HCT116 (cell line): ENCODE measurements at regions not wholly inside any gene's neighbourhood (a gene's known extent, or its start where the extent isn't known, plus 50 kb on each side); places are given as distances from the start of the nearest gene placed in this dataset.

ENCODE experiments used
- ATAC-seq: fragments of 200-7000 bp; cut with Tn5 transposase; 2 replicates; pipeline ENCODE4 v1.9.1; 2020; ENCODE audit warnings: mild to moderate bottlenecking, moderate library complexity
- BruUV-seq: library from RNA; stranded (reverse); fragments of 400-500 nt; replicated peaks from 2 replicates; lab custom pipeline; 2021; lab: Mats Ljungman, UMichigan
- CTCF ChIA-PET: fragments of 300-600 bp; sonication (Branson Sonifier 250); formaldehyde crosslinking; loops from one replicate; lab custom pipeline; 2021; ENCODE audit warnings: antibody characterized with exemption; lab: Charles Lee
- POLR2A ChIA-PET: fragments of 300-600, 350-600 bp; sonication (Branson Sonifier 250); formaldehyde crosslinking; loops from one replicate; lab custom pipeline; 2021; ENCODE audit warnings: antibody characterized with exemption; lab: Charles Lee
- RAD21 ChIA-PET, 2 experiments: fragments of 300-600 bp; sonication (Branson Sonifier 250); formaldehyde crosslinking; loops; one replicate each; lab custom pipeline; 2023; ENCODE audit warnings: low total read pairs in 2 of 2; ENCODE audit not compliant: uncharacterized antibody in 2 of 2, unreplicated experiment in 2 of 2, low non-redundant PET in 1 of 2; lab: Charles Lee
- DNase-seq: peaks from one replicate; pipeline ENCODE4 v3.0.0-alpha.2; 2010; ENCODE audit warnings: low read depth, low spot score
- H2AFZ ChIP-seq: fragments of 200-600 bp; shearing (Covaris generic), sonication (generic); 2 replicates; pipeline ENCODE4 v1.6.1; 2017; ENCODE audit warnings: low read depth, mixed run types, mixed read lengths, antibody characterized with exemption, low read length; ENCODE audit not compliant: poor library complexity, severe bottlenecking
- H3K27ac ChIP-seq: 2 replicates; pipeline ENCODE4 v1.5.1; 2012; ENCODE audit warnings: low read depth, low read length
- H3K27me3 ChIP-seq: fragments of 200-600 bp; sonication (generic); 2 replicates; pipeline ENCODE4 v1.6.1; 2016; ENCODE audit warnings: mixed run types, low read length, mixed read lengths; ENCODE audit not compliant: insufficient read depth
- H3K36me3 ChIP-seq, 2 experiments: fragments of 200-500 bp in 1 of 2; fragments of 200-600 bp in 1 of 2; sonication (Bioruptor generic) in 1 of 2; sonication (generic) in 1 of 2; 2 replicates each; pipeline versions ENCODE4 v1.5.1 to v1.6.1; 2014 to 2016; ENCODE audit warnings: low read length in 2 of 2, inconsistent platforms in 1 of 2, mixed read lengths in 1 of 2, mixed run types in 1 of 2; ENCODE audit not compliant: insufficient read depth in 2 of 2, control insufficient read depth in 1 of 2
- H3K4me1 ChIP-seq, 2 experiments: fragments of 200-600 bp in 1 of 2; sonication (generic) in 1 of 2; 2 replicates each; pipeline versions ENCODE4 v1.5.1 to v1.6.1; 2012 to 2017; ENCODE audit warnings: low read length in 2 of 2, inconsistent platforms in 1 of 2, mild to moderate bottlenecking in 1 of 2, mixed read lengths in 1 of 2, mixed run types in 1 of 2, moderate library complexity in 1 of 2; ENCODE audit not compliant: insufficient read depth in 2 of 2, control insufficient read depth in 1 of 2
- H3K4me2 ChIP-seq: fragments of 200-600 bp; sonication (generic); 2 replicates; pipeline ENCODE4 v1.6.1; 2017; ENCODE audit warnings: mixed run types, low read length, mixed read lengths
- H3K4me3 ChIP-seq, 2 experiments: fragments of 200-600 bp in 1 of 2; sonication (generic) in 1 of 2; replicated peaks in 1 of 2; 2 replicates each; pipeline ENCODE4 v1.5.1; 2011 to 2016; ENCODE audit warnings: low read length in 2 of 2, control low read depth in 1 of 2, low read depth in 1 of 2, mild to moderate bottlenecking in 1 of 2, mixed read lengths in 1 of 2, mixed run types in 1 of 2
- H3K79me2 ChIP-seq: fragments of 200-600 bp; sonication (generic); 2 replicates; pipeline ENCODE4 v1.6.1; 2017; ENCODE audit warnings: mild to moderate bottlenecking, mixed run types, low read length, moderate library complexity, mixed read lengths; ENCODE audit not compliant: insufficient read depth
- H3K9ac ChIP-seq: fragments of 200-600 bp; sonication (generic); 2 replicates; pipeline ENCODE4 v1.6.1; 2016; ENCODE audit warnings: low read length, mixed read lengths
- H3K9me2 ChIP-seq: fragments of 200-600 bp; sonication (generic), shearing (Covaris generic); 2 replicates; pipeline ENCODE4 v1.6.1; 2017; ENCODE audit warnings: mixed run types, mild to moderate bottlenecking, moderate library complexity; ENCODE audit not compliant: insufficient read depth
- H3K9me3 ChIP-seq, 2 experiments: fragments of 200-500 bp in 1 of 2; fragments of 200-600 bp in 1 of 2; sonication (Bioruptor generic) in 1 of 2; sonication (generic) in 1 of 2; 2 replicates each; pipeline ENCODE4 v1.6.1; 2014 to 2017; ENCODE audit warnings: low read length in 2 of 2, mixed read lengths in 2 of 2, inconsistent platforms in 1 of 2, low read depth in 1 of 2, mild to moderate bottlenecking in 1 of 2, mixed run types in 1 of 2, moderate library complexity in 1 of 2; ENCODE audit not compliant: control insufficient read depth in 1 of 2, insufficient read depth in 1 of 2
- H4K20me1 ChIP-seq: fragments of 200-600 bp; sonication (generic), shearing (Covaris generic); 2 replicates; pipeline ENCODE4 v1.6.1; 2017; ENCODE audit warnings: mixed run types, mild to moderate bottlenecking, moderate library complexity; ENCODE audit not compliant: insufficient read depth
- CBX3 ChIP-seq: IDR thresholded peaks from 2 replicates; pipeline ENCODE4 v1.6.1; 2012; ENCODE audit warnings: low read depth
- EGR1 ChIP-seq: IDR thresholded peaks from 2 replicates; pipeline ENCODE4 v1.6.1; 2012; ENCODE audit warnings: low read depth
- ELF1 ChIP-seq: IDR thresholded peaks from 2 replicates; pipeline ENCODE4 v1.6.1; 2012; ENCODE audit warnings: low read depth, borderline replicate concordance
- EZH2 ChIP-seq: fragments of 200-600 bp; sonication (generic); IDR thresholded peaks from 2 replicates; pipeline ENCODE4 v1.6.1; 2017; ENCODE audit warnings: antibody characterized with exemption, mixed run types
- FOSL1 ChIP-seq: IDR thresholded peaks from 2 replicates; pipeline ENCODE4 v1.6.1; 2012; ENCODE audit warnings: low read depth
- JUND ChIP-seq: IDR thresholded peaks from 2 replicates; pipeline ENCODE4 v1.6.1; 2012
- MAX ChIP-seq: IDR thresholded peaks from 2 replicates; pipeline ENCODE4 v1.6.1; 2012
- POLR2A ChIP-seq: IDR thresholded peaks from 2 replicates; pipeline ENCODE4 v1.7.0; 2011; ENCODE audit warnings: borderline replicate concordance; ENCODE audit not compliant: insufficient read depth, insufficient read length; ENCODE audit errors: extremely low read depth
- POLR2AphosphoS5 ChIP-seq: IDR thresholded peaks from 2 replicates; pipeline ENCODE4 v1.6.1; 2011; ENCODE audit warnings: mild to moderate bottlenecking, low read depth, low read length, moderate library complexity
- RAD21 ChIP-seq: IDR thresholded peaks from 2 replicates; pipeline ENCODE4 v1.6.1; 2012; ENCODE audit warnings: low read depth, mild to moderate bottlenecking
- SRF ChIP-seq: IDR thresholded peaks from 2 replicates; pipeline ENCODE4 v1.6.1; 2012; ENCODE audit warnings: low read depth
- TCF7L2 ChIP-seq: IDR thresholded peaks from 2 replicates; pipeline ENCODE4 v1.7.0; 2011; ENCODE audit warnings: borderline replicate concordance, inconsistent platforms; ENCODE audit not compliant: insufficient read depth, insufficient read length; ENCODE audit errors: extremely low read depth
- YY1 ChIP-seq: IDR thresholded peaks from 2 replicates; pipeline ENCODE4 v1.6.1; 2011; ENCODE audit warnings: low read length, low read depth, moderate library complexity, mild to moderate bottlenecking; ENCODE audit not compliant: insufficient replicate concordance; ENCODE audit errors: extremely low read depth
- ZFX ChIP-seq: fragments of 450-650 bp; IDR thresholded peaks from 2 replicates; pipeline ENCODE4 v1.6.1; 2017
- ZNF274 ChIP-seq: fragments of 200-500 bp; sonication (Bioruptor generic); IDR thresholded peaks from 2 replicates; pipeline ENCODE4 v1.6.1; 2014; ENCODE audit warnings: mild to moderate bottlenecking, low read depth, low read length, inconsistent platforms
- intact Hi-C: fragments of 100-400 bp; cut with micrococcal nuclease; formaldehyde crosslinking; loops from 2 replicates; pipeline ENCODE4 v1.10.0; 2022
- TF ChIP-seq, protein P1 (sequence below): IDR thresholded peaks from 2 replicates; pipeline ENCODE4 v1.6.1; 2012; ENCODE audit warnings: low read depth

GRCh38 chr4:62948108-62948507, 1461.1 kb downstream of the TECRL start:
- no peaks in the 10 kb centered on the region for H3K4me1 ChIP-seq
- H3K27ac ChIP-seq: no peak overlapping the region
- H3K4me2 ChIP-seq: no peak overlapping the region
- peaks cover 13 to 19% of the 10 kb centered on the region in 2 experiments; a peak in 3 of 4 replicates for H3K9me3 ChIP-seq
- no TSS peak for BruUV-seq
- intact Hi-C loops: no loop called here
- no peak overlapping the region for H3K4me3 ChIP-seq
- ChIA-PET RAD21 (no interaction called here), POLR2A (no interaction called here), CTCF (no interaction called here)
- no peaks in the 10 kb centered on the region for H3K36me3 ChIP-seq
- H2AFZ ChIP-seq: no peak overlapping the region
- H4K20me1 ChIP-seq: no peaks in the 10 kb centered on the region
- TF ChIP-seq MAX (no peak), CBX3 (no peak), TCF7L2 (no peak)
- ATAC-seq (no peak), DNase-seq (no peak)
- no peaks in the 10 kb centered on the region for H3K27me3 ChIP-seq
- no peaks in the 10 kb centered on the region for H3K9me2 ChIP-seq
- H3K9ac ChIP-seq: no peak overlapping the region
- H3K79me2 ChIP-seq: no peaks in the 10 kb centered on the region

DNA sequence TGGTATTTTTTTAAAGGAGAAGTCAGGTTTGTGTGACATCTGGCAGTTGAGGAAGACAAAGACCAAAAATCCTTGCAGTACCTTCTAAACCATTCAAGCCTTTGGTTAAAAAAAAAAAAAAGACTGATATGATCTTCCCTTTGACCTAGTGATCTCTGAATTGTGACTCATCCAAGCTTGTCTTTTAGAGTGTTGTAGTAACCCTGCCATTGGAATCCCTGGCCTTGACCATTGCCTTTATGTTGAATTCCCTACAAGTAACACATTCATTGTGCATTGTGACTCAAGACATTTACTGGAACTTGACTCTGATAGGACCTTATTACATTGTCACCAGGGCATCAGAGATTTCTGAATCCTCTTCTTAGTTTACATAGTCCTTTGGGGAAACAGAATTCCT, 1469.0 kb downstream of the TECRL start:
- no peak for DNase-seq
- H3K79me2 ChIP-seq: no peaks in the 10 kb centered on the region
- TF ChIP-seq POLR2AphosphoS5 (no peak), POLR2A (no peak), MAX (no peak), EZH2 (no peak), ZNF274 (no peak), ELF1 (no peak), TCF7L2 (no peak), FOSL1 (no peak), SRF (no peak), ZFX (no peak), YY1 (no peak), EGR1 (no peak), RAD21 (no peak), JUND (no peak)
- TF ChIP-seq, protein P1, sequence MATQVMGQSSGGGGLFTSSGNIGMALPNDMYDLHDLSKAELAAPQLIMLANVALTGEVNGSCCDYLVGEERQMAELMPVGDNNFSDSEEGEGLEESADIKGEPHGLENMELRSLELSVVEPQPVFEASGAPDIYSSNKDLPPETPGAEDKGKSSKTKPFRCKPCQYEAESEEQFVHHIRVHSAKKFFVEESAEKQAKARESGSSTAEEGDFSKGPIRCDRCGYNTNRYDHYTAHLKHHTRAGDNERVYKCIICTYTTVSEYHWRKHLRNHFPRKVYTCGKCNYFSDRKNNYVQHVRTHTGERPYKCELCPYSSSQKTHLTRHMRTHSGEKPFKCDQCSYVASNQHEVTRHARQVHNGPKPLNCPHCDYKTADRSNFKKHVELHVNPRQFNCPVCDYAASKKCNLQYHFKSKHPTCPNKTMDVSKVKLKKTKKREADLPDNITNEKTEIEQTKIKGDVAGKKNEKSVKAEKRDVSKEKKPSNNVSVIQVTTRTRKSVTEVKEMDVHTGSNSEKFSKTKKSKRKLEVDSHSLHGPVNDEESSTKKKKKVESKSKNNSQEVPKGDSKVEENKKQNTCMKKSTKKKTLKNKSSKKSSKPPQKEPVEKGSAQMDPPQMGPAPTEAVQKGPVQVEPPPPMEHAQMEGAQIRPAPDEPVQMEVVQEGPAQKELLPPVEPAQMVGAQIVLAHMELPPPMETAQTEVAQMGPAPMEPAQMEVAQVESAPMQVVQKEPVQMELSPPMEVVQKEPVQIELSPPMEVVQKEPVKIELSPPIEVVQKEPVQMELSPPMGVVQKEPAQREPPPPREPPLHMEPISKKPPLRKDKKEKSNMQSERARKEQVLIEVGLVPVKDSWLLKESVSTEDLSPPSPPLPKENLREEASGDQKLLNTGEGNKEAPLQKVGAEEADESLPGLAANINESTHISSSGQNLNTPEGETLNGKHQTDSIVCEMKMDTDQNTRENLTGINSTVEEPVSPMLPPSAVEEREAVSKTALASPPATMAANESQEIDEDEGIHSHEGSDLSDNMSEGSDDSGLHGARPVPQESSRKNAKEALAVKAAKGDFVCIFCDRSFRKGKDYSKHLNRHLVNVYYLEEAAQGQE: no peak

More for the DNA sequence above, 1469.0 kb downstream of the TECRL start:
- Histone ChIP-seq H4K20me1 (no peaks in the 10 kb centered on the region), H3K4me1 (no peaks in the 10 kb centered on the region), H3K9me2 (no peaks in the 10 kb centered on the region), H3K9me3 (peaks cover 4 to 18% of the 10 kb centered on the region in 2 experiments; a peak in 2 of 4 replicates), H3K36me3 (no peaks in the 10 kb centered on the region), H2AFZ (no peak overlapping the region), H3K27me3 (no peaks in the 10 kb centered on the region), H3K9ac (no peak overlapping the region), H3K27ac (no peak overlapping the region), H3K4me2 (no peak overlapping the region), H3K4me3 (no peak overlapping the region)
- CTCF ChIA-PET: no interaction called here
- RAD21 ChIA-PET: no interaction called here
- POLR2A ChIA-PET: no interaction called here
- no TSS peak for BruUV-seq
- intact Hi-C loops: no loop called here
- ATAC-seq: no peak
